IgD-negative memory B cell (primary cell): ENCODE measurements at regions not wholly inside any gene's neighbourhood (a gene's known extent, or its start where the extent isn't known, plus 50 kb on each side); places are given as distances from the start of the nearest gene placed in this dataset.

Experiments used
- H3K27ac Mint-ChIP-seq, 3 donors: one replicate each; pipeline ENCODE4 v1.8.0; 2020 to 2022; ENCODE audit warnings: mild to moderate bottlenecking in 3 of 3, mixed read lengths in 3 of 3, moderate library complexity in 1 of 3
- H3K27me3 Mint-ChIP-seq: one replicate; pipeline ENCODE4 v1.8.0; 2021; ENCODE audit warnings: mixed read lengths
- H3K36me3 Mint-ChIP-seq: one replicate; pipeline ENCODE4 v1.8.0; 2020; ENCODE audit warnings: mild to moderate bottlenecking, mixed read lengths
- H3K4me1 Mint-ChIP-seq, 3 donors: one replicate each; pipeline ENCODE4 v1.8.0; 2020 to 2022; ENCODE audit warnings: mixed read lengths in 3 of 3, mild to moderate bottlenecking in 1 of 3
- H3K4me3 Mint-ChIP-seq, 4 donors: one replicate each; pipeline ENCODE4 v1.8.0; 2020 to 2022; ENCODE audit warnings: mild to moderate bottlenecking in 4 of 4, mixed read lengths in 4 of 4, moderate library complexity in 3 of 4
- H3K9me3 Mint-ChIP-seq, 3 donors: one replicate each; pipeline ENCODE4 v1.8.0; 2020 to 2021; ENCODE audit warnings: mixed read lengths in 3 of 3, mild to moderate bottlenecking in 1 of 3

GRCh38 chr5:3230254-3230653 is 365.4 kb upstream of the IRX1 start:
- Mint-ChIP-seq H3K27me3 (no peaks in the 10 kb centered on the region), H3K4me1 (no peaks in the 10 kb centered on the region), H3K27ac (peak overlapping the region in 1 of 3 donors; percentile 71), H3K4me3 (no peak overlapping the region), H3K36me3 (no peaks in the 10 kb centered on the region), H3K9me3 (peaks cover 3 to 23% (median 5%) of the 10 kb centered on the region in 3 donors)

GRCh38 chr5:3226196-3226920 is 369.3 kb upstream of the IRX1 start:
- H3K27ac Mint-ChIP-seq, result no peak overlapping the region
- H3K36me3 Mint-ChIP-seq, result no peaks in the 10 kb centered on the region
- no peak overlapping the region for H3K4me3 Mint-ChIP-seq
- H3K4me1 Mint-ChIP-seq, result no peaks in the 10 kb centered on the region
- peaks cover 3 to 19% (median 5%) of the 10 kb centered on the region in 3 donors for H3K9me3 Mint-ChIP-seq
- H3K27me3 Mint-ChIP-seq, result no peaks in the 10 kb centered on the region

GRCh38 chr5:3225201-3225960 is 370.3 kb upstream of the IRX1 start:
- Mint-ChIP-seq H3K27me3 (no peaks in the 10 kb centered on the region), H3K9me3 (peaks cover 3 to 19% (median 5%) of the 10 kb centered on the region in 3 donors), H3K36me3 (no peaks in the 10 kb centered on the region), H3K4me1 (peaks cover 0 to 1% (median 0%) of the 10 kb centered on the region in 3 donors), H3K27ac (no peak overlapping the region), H3K4me3 (no peak overlapping the region)

- Mint-ChIP-seq H3K36me3 (no peaks in the 10 kb centered on the region), H3K9me3 (peaks cover 1 to 6% (median 5%) of the 10 kb centered on the region in 3 donors), H3K27ac (no peak overlapping the region), H3K27me3 (no peaks in the 10 kb centered on the region), H3K4me1 (peaks cover 0 to 1% (median 0%) of the 10 kb centered on the region in 3 donors), H3K4me3 (no peak overlapping the region)
Measured at GRCh38 chr5:3222924-3223323, 372.7 kb upstream of the IRX1 start.

GRCh38 chr5:3221432-3221831 is 374.2 kb upstream of the IRX1 start:
- H3K27me3 Mint-ChIP-seq, result no peaks in the 10 kb centered on the region
- H3K4me1 Mint-ChIP-seq, result peaks cover 0 to 1% (median 0%) of the 10 kb centered on the region in 3 donors
- H3K27ac Mint-ChIP-seq, result no peak overlapping the region
- no peaks in the 10 kb centered on the region for H3K36me3 Mint-ChIP-seq
- no peak overlapping the region for H3K4me3 Mint-ChIP-seq
- H3K9me3 Mint-ChIP-seq, result peaks cover 1 to 6% (median 4%) of the 10 kb centered on the region in 3 donors

GRCh38 chr5:3220638-3221288 is 374.9 kb upstream of the IRX1 start:
- Mint-ChIP-seq H3K4me1 (peaks cover 0 to 1% (median 0%) of the 10 kb centered on the region in 3 donors), H3K9me3 (peaks cover 0 to 5% (median 0%) of the 10 kb centered on the region in 3 donors), H3K27ac (no peak overlapping the region), H3K4me3 (no peak overlapping the region), H3K36me3 (no peaks in the 10 kb centered on the region), H3K27me3 (no peaks in the 10 kb centered on the region)

GRCh38 chr5:3220201-3220600 is 375.4 kb upstream of the IRX1 start:
- Mint-ChIP-seq H3K4me3 (no peak overlapping the region), H3K36me3 (no peaks in the 10 kb centered on the region), H3K27me3 (no peaks in the 10 kb centered on the region), H3K9me3 (peaks cover 0 to 6% (median 0%) of the 10 kb centered on the region in 3 donors), H3K27ac (no peak overlapping the region), H3K4me1 (peaks cover 0 to 1% (median 0%) of the 10 kb centered on the region in 3 donors)

GRCh38 chr5:3218916-3219650 is 376.5 kb upstream of the IRX1 start:
- H3K4me1 Mint-ChIP-seq, result peaks cover 0 to 1% (median 0%) of the 10 kb centered on the region in 3 donors
- peaks cover 0 to 6% (median 0%) of the 10 kb centered on the region in 3 donors for H3K9me3 Mint-ChIP-seq
- no peak overlapping the region for H3K4me3 Mint-ChIP-seq
- H3K36me3 Mint-ChIP-seq, result no peaks in the 10 kb centered on the region
- H3K27ac Mint-ChIP-seq, result no peak overlapping the region
- no peaks in the 10 kb centered on the region for H3K27me3 Mint-ChIP-seq

GRCh38 chr5:3217771-3218495 is 377.7 kb upstream of the IRX1 start:
- Mint-ChIP-seq H3K9me3 (peaks cover 0 to 6% (median 0%) of the 10 kb centered on the region in 3 donors), H3K27me3 (no peaks in the 10 kb centered on the region), H3K36me3 (no peaks in the 10 kb centered on the region), H3K27ac (no peak overlapping the region), H3K4me1 (peaks cover 0 to 1% (median 0%) of the 10 kb centered on the region in 3 donors), H3K4me3 (no peak overlapping the region)

GRCh38 chr5:3217114-3217513 is 378.5 kb upstream of the IRX1 start:
- Mint-ChIP-seq H3K4me1 (peaks cover 0 to 1% (median 0%) of the 10 kb centered on the region in 3 donors), H3K27ac (no peak overlapping the region), H3K27me3 (no peaks in the 10 kb centered on the region), H3K4me3 (no peak overlapping the region), H3K9me3 (peaks cover 0 to 6% (median 0%) of the 10 kb centered on the region in 3 donors), H3K36me3 (no peaks in the 10 kb centered on the region)

GRCh38 chr5:3216386-3216785 is 379.2 kb upstream of the IRX1 start:
- Mint-ChIP-seq H3K27me3 (no peaks in the 10 kb centered on the region), H3K9me3 (peaks cover 0 to 6% (median 0%) of the 10 kb centered on the region in 3 donors), H3K27ac (no peak overlapping the region), H3K36me3 (no peaks in the 10 kb centered on the region), H3K4me3 (no peak overlapping the region), H3K4me1 (peaks cover 0 to 1% (median 0%) of the 10 kb centered on the region in 3 donors)

GRCh38 chr5:3214838-3215374 is 380.7 kb upstream of the IRX1 start:
- Mint-ChIP-seq H3K36me3 (no peaks in the 10 kb centered on the region), H3K4me1 (no peaks in the 10 kb centered on the region), H3K27ac (no peak overlapping the region), H3K27me3 (no peaks in the 10 kb centered on the region), H3K9me3 (peaks cover 0 to 6% (median 0%) of the 10 kb centered on the region in 3 donors), H3K4me3 (no peak overlapping the region)

- Mint-ChIP-seq H3K9me3 (peaks cover 0 to 6% (median 0%) of the 10 kb centered on the region in 3 donors), H3K27ac (no peak overlapping the region), H3K36me3 (no peaks in the 10 kb centered on the region), H3K27me3 (no peaks in the 10 kb centered on the region), H3K4me1 (no peaks in the 10 kb centered on the region), H3K4me3 (no peak overlapping the region)
Measured at GRCh38 chr5:3214396-3214795, 381.2 kb upstream of the IRX1 start.

- Mint-ChIP-seq H3K27me3 (no peaks in the 10 kb centered on the region), H3K36me3 (no peaks in the 10 kb centered on the region), H3K9me3 (peaks cover 0 to 5% (median 0%) of the 10 kb centered on the region in 3 donors), H3K27ac (no peak overlapping the region), H3K4me3 (no peak overlapping the region), H3K4me1 (no peaks in the 10 kb centered on the region)
Measured at GRCh38 chr5:3212869-3213268, 382.8 kb upstream of the IRX1 start.
